Mammary epithelial cell (primary cell): ENCODE measurements at regions not wholly inside any gene's neighbourhood (a gene's known extent, or its start where the extent isn't known, plus 50 kb on each side); places are given as distances from the start of the nearest gene placed in this dataset.

Experiments
- CTCF ChIP-seq, 2 donors: IDR thresholded peaks in 1 of 2; conservative IDR thresholded peaks in 1 of 2; 2 replicates each; pipeline ENCODE4 v1.5.1; 2011 to 2012; ENCODE audit warnings: inconsistent platforms in 2 of 2, low read length in 2 of 2, mild to moderate bottlenecking in 2 of 2, control low read depth in 1 of 2, low read depth in 1 of 2; ENCODE audit not compliant: insufficient read depth in 1 of 2; ENCODE audit errors: extremely low read depth in 1 of 2
- EZH2 ChIP-seq: IDR thresholded peaks from 2 replicates; pipeline ENCODE4 v1.6.1; 2012; ENCODE audit warnings: low read length, inconsistent platforms, borderline replicate concordance

- TF ChIP-seq CTCF (conservative IDR thresholded peaks at IDR 0.05 in 1 of 2, IDR thresholded peaks at IDR 0.05 in 1 of 2; ENCODE audit: extremely low read depth in 1 of 2, insufficient read depth in 1 of 2, low read depth in 1 of 2, low read length in 2 of 2) (no peak), EZH2 (no peak)
These were observed 393.0 kb upstream of the TSHZ3 start for GRCh38 chr19:31742249-31742648.
